ENCODE measurements at regions not wholly inside any gene's neighbourhood (a gene's known extent, or its start where the extent isn't known, plus 50 kb on each side); places are given as distances from the start of the nearest gene placed in this dataset.

DNA sequence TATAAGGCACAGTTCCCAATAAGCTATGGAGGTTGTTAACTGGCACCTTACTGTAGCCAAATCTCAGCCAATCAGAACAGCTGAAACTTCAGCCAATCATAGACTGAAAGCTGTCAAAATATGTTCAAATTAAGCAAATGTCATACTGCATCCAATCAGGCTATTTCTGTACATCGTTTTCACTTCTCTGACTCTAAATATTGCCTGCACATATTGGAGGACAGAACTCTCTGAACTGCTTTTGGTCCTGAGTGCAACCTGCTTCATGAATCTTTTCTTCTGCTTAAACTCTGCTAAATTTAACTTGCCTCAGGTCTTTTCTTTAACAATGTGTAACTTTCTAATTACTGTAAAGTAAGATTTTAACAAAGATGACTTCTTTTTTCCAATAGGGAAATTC lies 1198.9 kb upstream of the PCDH7 start:
- Histone ChIP-seq H2AFZ (ENCODE audit: insufficient read depth, low read depth, low read length, poor library complexity, severe bottlenecking) (no peak overlapping the region), H3K79me2 (ENCODE audit: control insufficient read depth, insufficient read depth, low read length) (no peaks in the 10 kb centered on the region), H3K27me3 (replicated peaks in 1 of 4; ENCODE audit: control extremely low read depth in 1 of 4, control insufficient read depth in 3 of 4, insufficient read depth in 4 of 4, low read length in 3 of 4) (no peaks in the 10 kb centered on the region), H3K27ac (ENCODE audit: low read length in 2 of 2) (no peak overlapping the region), H3K9me3 (ENCODE audit: control extremely low read depth in 1 of 3, control insufficient read depth in 2 of 3, insufficient read depth in 1 of 3, low read length in 2 of 3) (peaks cover 0 to 1% (median 0%) of the 10 kb centered on the region in 3 donors), H3K4me2 (replicated peaks; ENCODE audit: low read depth, low read length, poor library complexity, severe bottlenecking) (no peak overlapping the region), H4K20me1 (ENCODE audit: control insufficient read depth, insufficient read depth, low read length, poor library complexity, severe bottlenecking) (no peaks in the 10 kb centered on the region), H3K9ac (ENCODE audit: low read length) (no peak overlapping the region), H3K36me3 (replicated peaks in 1 of 2; ENCODE audit: control extremely low read depth in 1 of 2, control insufficient read depth in 1 of 2, extremely low read depth in 1 of 2, insufficient read depth in 2 of 2, low read length in 1 of 2) (no peaks in the 10 kb centered on the region), H3K4me1 (ENCODE audit: control insufficient read depth in 2 of 2, insufficient read depth in 2 of 2, low read length in 2 of 2) (no peaks in the 10 kb centered on the region), H3K4me3 (ENCODE audit: control extremely low read depth in 1 of 5, extremely low read depth in 1 of 5, insufficient read depth in 1 of 5, low read depth in 2 of 5, low read length in 4 of 5) (no peak overlapping the region)
- ChIA-PET CTCF (no interaction called here), POLR2A (no interaction called here)
- 85% methylated on average over 1 of the region's 1 CpG for WGBS (ENCODE audit: insufficient coverage)
- Mint-ChIP-seq H3K4me3 (no peak overlapping the region), H3K4me1 (no peaks in the 10 kb centered on the region), H3K27ac (no peak overlapping the region), H3K27me3 (no peaks in the 10 kb centered on the region), H3K9me3 (ENCODE audit: insufficient read depth) (no peaks in the 10 kb centered on the region)
- intact Hi-C loops (cut with micrococcal nuclease): no loop called here
- no peak for ATAC-seq (ENCODE audit: low read depth)
- TF ChIP-seq CTCF (IDR thresholded peaks at IDR 0.05) (no peak), EZH2 (IDR thresholded peaks at IDR 0.05; ENCODE audit: borderline replicate concordance, insufficient read depth, low read depth, low read length, poor library complexity, severe bottlenecking) (no peak)
- no peak for DNase-seq

- intact Hi-C loops (cut with micrococcal nuclease): no loop called here
- H2AFZ ChIP-seq (ENCODE audit: insufficient read depth, low read depth, low read length, poor library complexity, severe bottlenecking): no peak overlapping the region
- H3K4me3 Mint-ChIP-seq: no peak overlapping the region
These were observed 1183.4 kb upstream of the PCDH7 start for GRCh38 chr4:29536745-29537144.

More at GRCh38 chr4:29536745-29537144, 1183.4 kb upstream of the PCDH7 start:
- peaks cover 0 to 2% (median 0%) of the 10 kb centered on the region in 3 donors for H3K9me3 ChIP-seq (ENCODE audit: control extremely low read depth in 1 of 3, control insufficient read depth in 2 of 3, insufficient read depth in 1 of 3, low read length in 2 of 3)
- no peaks in the 10 kb centered on the region for H3K27me3 ChIP-seq (replicated peaks in 1 of 4; ENCODE audit: control extremely low read depth in 1 of 4, control insufficient read depth in 3 of 4, insufficient read depth in 4 of 4, low read length in 3 of 4)
- TF ChIP-seq CTCF (IDR thresholded peaks at IDR 0.05): no peak
- no peak for TF ChIP-seq EZH2 (IDR thresholded peaks at IDR 0.05; ENCODE audit: borderline replicate concordance, insufficient read depth, low read depth, low read length, poor library complexity, severe bottlenecking)
- no peaks in the 10 kb centered on the region for H3K4me1 ChIP-seq (ENCODE audit: control insufficient read depth in 2 of 2, insufficient read depth in 2 of 2, low read length in 2 of 2)
- H3K36me3 ChIP-seq (replicated peaks in 1 of 2; ENCODE audit: control extremely low read depth in 1 of 2, control insufficient read depth in 1 of 2, extremely low read depth in 1 of 2, insufficient read depth in 2 of 2, low read length in 1 of 2): no peaks in the 10 kb centered on the region
- no peak overlapping the region for H3K9ac ChIP-seq (ENCODE audit: low read length)
- no peaks in the 10 kb centered on the region for H3K79me2 ChIP-seq (ENCODE audit: control insufficient read depth, insufficient read depth, low read length)
- DNase-seq: no peak
- ChIA-PET POLR2A (no interaction called here), CTCF (no interaction called here)
- Mint-ChIP-seq H3K27me3 (no peaks in the 10 kb centered on the region), H3K27ac (no peak overlapping the region), H3K4me1 (no peaks in the 10 kb centered on the region), H3K9me3 (ENCODE audit: insufficient read depth) (peaks cover 2% of the 10 kb centered on the region)
- ATAC-seq (ENCODE audit: low read depth): no peak
- no peak overlapping the region for H3K27ac ChIP-seq (ENCODE audit: low read length in 2 of 2)
- no CpG with 5 or more reads among the region's 3 CpGs for WGBS (ENCODE audit: insufficient coverage)
- H3K4me2 ChIP-seq (replicated peaks; ENCODE audit: low read depth, low read length, poor library complexity, severe bottlenecking): no peak overlapping the region
- no peak overlapping the region for H3K4me3 ChIP-seq (ENCODE audit: control extremely low read depth in 1 of 5, extremely low read depth in 1 of 5, insufficient read depth in 1 of 5, low read depth in 2 of 5, low read length in 4 of 5)
- H4K20me1 ChIP-seq (ENCODE audit: control insufficient read depth, insufficient read depth, low read length, poor library complexity, severe bottlenecking): no peaks in the 10 kb centered on the region

All from B cell (primary cell).